ELR (cell line): ENCODE measurements at regions not wholly inside any gene's neighbourhood (a gene's known extent, or its start where the extent isn't known, plus 50 kb on each side); places are given as distances from the start of the nearest gene placed in this dataset.
"Not testable (repeated sequence)": the region's sequence is repeated elsewhere in the genome, so short reads cannot be mapped to it uniquely, and the experiment has no call there.

Source experiments
- DNase-seq: peaks from one replicate; pipeline ENCODE4 v3.0.0-alpha.2; 2015; ENCODE audit warnings: low read depth

DNA sequence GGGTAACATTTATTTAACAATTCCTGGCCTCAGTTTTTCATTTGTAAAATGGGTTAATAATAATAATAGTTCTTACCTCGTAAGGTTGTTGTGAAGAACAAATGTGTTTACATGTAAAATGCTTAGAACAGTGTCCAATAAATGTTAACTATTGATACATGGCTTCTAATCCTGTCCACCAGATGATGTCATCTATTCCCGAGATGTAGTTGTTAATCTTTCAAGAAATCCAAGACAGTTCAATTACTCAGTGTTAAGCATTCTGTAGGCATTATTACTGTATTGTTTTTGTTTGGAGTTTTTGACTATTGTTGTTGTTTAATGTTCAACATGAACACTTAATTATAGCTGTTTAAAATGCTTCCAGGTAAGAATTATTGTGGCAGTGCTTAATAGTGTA lies 131.0 kb upstream of the FNDC3A start:
- DNase-seq = no peak

DNA sequence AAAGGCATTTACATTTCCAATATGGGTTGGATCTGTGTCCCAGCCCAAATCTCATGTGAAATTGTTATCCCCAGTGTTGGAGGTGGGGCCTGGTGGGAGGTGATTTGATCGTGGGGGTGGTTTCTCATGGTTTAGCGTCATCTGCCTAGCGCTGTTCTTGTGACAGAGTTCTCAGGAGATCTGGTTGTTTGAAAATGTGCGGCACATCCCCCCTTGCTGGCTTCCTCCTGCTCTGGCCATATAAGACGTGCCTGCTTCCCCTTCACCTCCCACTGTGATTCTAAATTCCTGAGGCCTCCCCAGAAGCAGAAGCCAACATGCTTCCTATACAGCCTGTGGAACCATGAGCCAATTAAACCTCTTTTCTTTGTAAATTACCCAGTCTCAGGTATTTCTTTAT lies 126.2 kb upstream of the FNDC3A start:
- no peak for DNase-seq

DNA sequence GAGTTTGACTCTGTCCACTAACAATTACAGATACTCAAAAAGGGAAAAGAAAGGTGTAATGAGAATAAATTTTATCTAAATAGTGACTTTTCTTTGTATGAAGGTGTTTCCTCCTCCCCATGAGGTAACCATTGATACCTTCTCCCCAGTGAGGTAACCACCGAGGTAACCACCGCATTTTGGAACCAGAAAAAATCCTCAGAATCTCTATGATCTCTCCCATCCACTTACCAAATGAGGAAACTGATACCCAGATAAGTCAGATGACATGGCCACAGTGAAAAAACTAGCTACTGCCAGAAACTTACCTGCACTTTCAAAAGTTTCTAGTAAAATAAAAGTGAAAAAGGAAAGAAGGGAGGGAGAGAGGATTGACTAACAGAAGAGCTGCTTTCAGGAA lies 124.0 kb upstream of the FNDC3A start:
- DNase-seq = no peak

DNA sequence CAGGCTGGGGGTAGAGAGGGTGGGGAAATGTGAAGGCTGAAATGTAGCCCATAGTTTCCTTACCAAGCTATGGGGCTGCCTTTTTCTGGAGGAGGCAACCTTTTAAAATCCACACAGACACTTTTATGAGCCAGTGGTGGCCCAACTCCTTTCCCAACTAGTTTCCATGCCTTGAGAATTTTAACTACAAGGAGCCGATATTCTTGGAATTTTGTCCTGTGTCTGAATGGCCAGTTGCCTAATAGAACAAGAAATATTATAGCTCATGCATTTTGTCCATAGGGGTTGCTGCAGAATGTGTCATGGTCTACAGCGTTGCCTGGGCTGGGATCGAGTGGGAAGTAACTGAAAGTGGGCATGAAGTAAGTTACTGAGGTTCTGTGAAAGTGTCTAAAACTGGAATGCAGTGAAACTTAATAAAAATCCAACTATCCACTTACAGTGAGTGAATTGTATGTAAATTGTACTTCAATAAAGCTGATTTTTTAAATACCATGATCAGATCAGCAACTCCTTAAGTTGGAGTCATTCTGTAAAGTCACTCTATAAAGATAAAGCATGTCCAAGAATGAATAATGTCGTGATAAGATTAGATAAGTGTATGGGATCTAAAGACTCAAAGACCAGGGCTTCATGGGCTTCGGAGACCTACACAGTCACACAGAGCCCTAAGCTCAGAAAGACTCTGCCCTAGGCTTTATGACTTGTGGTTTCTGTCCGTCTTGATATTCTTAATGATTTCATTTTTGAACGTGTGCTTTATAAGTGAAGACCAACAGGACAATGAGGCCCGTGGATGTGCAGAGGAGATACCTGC lies 122.6 kb upstream of the FNDC3A start:
- DNase-seq = no peak

DNA sequence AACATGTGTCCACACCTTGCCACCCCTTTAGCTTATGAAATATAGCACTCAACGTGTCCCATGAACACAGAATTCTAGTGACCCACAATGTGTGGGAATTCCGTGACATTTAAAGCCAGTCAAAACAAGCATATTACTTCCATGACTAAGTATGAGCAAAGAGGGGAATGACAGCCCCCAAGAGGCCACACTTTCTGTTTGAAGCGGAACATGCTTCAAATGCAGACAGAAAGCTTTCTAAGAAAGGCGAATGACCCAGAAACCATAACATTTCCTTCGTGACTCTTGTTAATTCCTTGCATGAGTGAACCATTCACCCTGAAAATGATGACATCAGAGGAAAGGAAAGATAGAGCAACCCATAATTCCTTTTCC lies 122.0 kb upstream of the FNDC3A start:
- DNase-seq = peak; percentile 16

DNA sequence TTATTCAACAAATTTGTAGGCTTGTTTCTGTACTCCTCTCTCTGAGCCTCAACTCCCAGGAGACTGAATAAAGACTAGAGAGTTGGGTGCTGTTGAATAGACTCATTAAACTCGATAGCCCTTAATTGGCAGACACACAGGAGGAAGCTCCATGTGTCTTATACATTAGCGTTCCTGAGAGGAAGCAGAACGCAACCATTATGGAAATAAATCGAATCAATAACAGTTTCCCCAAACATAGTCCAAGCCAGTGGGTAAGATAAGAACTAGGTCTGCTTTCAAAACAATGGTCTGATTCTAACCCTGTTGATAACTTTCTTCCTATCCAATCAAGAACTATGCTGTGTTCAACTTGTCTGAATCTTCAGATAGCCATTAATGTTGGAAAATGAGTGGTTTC lies 118.1 kb upstream of the FNDC3A start:
- DNase-seq = no peak

DNA sequence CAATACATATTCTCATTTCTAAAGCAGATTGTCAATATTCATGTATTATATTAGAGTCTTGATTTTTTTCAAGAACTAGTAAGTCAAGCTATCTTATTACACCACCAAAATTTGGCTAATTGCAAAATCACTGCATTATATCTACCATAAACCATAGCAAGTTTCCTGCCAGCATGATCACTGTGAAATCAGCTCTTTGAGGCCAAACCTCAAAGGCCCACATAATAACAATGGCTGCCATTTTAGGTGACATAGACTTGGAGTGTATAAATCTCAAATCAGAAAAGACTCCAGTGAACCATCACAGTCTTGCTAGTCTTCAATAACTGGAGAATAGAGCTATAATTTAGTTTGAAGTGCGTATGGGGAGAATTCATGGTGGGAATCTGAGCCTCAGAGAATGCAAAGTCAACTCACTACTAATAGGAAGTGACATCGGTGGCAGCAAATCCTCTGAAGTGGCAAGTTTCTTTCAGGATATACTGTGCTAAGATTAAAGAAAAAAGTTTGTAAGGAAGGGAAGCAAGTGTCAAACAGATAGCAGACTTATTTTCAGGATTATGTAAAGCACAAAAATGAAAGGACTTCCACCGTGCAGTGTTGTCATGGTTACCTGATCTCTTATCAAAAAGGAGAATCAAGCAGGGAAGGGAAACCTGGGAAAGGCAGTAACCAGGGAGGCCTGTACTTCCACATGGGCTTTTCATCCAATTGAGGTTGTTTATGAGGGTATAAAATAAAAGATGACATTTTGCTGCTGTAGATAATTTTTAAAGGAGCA lies 117.4 kb upstream of the FNDC3A start:
- no peak for DNase-seq

DNA sequence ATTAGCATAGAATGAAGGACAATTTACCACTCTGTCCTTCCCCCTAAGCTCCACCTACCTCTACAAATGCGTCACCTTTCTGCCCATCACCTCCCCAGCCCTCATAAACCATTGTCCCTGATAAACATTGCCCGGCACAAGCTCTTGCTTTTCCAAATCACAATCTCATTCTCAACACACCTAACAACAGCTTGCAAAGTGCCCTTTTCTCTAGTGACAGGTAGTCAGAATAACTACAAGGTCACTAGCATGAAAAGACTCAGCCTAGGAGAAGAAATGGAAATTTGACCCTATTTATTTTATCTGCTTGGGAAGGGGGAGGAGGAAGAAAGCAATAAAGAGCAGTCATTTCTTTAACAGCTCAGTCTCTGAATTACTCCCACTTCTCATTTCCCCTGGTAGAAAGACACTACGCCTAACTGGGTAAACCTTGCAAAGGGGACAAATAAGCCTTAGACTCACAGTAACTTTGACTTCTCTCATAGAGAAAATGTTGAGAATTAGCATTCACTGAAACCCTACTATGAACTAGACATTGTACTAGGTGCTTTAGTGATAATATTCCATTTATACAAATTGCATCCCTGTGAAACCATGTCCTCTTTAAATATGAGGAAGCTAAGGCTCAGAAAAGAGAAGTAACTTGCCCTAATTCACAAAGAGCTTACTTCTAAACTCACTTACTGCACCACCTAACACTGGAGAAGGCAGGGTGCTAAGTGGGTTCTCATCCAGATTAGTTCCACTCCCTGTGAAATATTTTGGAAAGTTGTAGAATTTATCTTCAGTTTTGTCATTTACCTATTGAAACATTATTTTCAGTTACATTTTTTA lies 116.2 kb upstream of the FNDC3A start:
- DNase-seq = no peak

DNA sequence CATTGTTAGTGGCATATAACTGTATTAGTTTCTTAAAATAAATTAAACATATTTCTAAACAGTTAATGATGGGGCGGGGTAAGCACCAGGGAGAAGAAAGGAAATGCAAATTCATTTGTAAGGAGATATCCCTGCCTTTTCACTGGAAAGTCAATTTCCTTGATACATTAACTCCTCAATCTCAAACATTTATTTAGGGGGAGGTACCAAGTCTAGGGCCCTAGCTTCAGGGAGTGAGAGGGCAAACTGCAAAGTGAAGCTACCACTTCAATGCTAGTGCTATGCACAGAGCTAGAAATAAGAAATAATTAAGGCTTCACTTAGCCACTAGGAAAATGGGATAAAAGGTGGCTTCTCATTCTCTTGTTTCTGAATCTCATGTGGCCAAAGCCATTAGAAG lies 115.3 kb upstream of the FNDC3A start:
- DNase-seq = no peak

DNA sequence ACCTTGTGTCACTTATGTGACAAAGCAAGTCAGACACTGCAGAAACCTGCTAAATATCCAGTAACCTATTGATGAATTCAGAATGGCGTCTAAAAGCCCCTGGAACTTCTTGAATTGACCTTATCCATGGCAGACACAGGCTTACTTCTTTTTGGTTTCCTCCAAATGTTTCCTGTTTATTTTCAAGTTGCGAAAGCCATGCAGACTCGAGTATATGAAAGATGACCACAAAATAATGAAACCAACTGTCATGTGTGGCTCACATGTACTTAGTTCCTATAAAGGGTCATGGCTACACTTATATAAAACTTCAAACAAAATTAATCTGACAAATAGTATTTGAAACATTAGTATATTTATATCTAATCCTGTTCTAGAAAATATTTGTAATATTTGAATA lies 113.1 kb upstream of the FNDC3A start:
- DNase-seq = no peak

DNA sequence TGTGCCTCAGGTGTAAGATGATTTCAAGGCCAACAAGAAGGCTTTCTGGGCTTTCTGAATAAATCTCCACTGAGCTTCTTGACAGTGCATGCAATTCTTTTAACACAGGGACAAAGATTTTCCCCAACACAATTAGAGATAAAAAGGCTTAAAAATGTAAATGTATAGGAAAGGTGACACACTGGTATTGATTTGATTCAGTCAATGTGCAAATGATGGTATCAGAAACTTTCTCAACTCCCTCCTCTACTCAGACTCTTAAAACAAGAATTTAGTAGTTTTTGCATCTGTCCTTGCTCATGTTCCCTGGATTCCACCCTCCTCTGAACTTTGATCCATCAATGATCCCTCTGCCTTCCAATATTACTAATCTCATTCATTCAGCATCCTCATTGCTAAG lies 111.6 kb upstream of the FNDC3A start:
- DNase-seq = no peak

DNA sequence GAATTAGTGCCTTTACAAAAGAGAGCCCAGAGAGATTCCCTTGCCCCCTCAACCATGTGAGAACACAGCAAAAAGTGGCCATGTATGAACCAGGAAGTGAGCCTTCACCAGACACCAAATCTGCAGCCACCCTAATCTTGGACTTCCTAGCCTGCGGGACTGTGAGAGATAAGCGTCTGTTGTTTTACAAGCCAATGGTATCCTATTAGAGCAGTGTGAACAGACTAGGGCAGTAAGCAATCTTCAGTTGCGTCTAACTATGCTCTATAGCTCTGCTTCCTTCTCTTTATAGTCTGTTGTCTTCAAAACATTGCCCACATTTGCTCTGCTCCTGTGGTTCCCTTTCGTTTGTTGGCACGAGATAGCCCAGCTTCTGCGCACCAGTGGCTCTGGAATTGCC lies 109.5 kb upstream of the FNDC3A start:
- no peak for DNase-seq

DNA sequence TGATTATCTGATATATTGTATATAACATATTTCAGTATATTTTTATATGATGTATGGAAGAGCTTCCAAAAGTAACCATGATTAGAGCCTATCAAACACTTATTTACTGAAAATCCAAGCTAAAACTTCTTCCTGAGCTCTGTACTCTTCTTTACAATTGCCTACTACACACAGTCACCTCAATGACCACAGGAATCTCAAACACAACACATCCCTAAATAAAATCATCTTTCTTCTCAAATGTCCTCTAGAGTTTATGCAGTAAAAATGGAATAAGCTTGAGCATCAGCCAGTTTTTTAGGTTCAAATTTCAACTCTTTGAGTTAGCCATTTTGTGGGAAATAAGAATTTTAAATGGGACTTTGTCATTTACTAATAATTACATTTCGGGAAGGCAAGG lies 102.6 kb upstream of the FNDC3A start:
- peak; percentile 14 for DNase-seq

DNA sequence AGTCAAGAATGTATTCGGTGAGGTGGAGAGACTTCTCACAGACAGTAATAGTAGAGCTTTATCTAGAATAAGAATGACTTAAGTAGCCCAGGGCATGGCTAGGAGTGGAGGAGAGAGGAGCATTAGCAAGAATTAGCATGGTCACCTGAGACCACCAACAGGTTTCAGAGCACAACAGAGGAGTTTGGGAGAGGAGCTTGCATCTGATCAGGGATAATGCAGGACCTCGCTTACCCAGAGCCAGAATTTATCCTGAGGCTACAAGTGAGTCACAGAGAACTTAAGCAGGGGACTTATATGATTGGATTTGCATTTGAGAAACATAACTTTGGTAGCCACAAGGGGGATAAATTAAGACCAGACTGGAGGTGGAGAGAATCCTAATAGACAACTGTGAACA lies 102.1 kb upstream of the FNDC3A start:
- peak; percentile 92 for DNase-seq

DNA sequence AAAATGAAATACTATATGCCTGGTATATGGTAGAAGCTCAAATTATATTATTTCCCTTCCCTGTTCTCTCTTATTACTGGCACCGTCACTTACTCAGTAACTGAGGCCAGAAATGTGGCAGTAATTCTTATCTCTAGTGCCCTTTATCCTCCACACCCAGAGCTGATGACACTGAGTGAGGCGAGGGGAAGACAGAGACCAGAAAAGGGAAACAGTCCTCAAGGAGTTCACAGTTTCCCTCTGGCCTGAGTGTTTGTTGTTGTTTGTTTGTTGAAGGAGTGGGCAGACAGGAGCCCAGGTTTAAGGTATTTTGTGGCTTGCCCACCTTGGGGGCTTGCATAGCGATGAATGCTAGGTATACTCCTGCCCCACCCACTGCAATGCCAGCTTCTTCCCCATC lies 101.5 kb upstream of the FNDC3A start:
- DNase-seq = no peak

DNA sequence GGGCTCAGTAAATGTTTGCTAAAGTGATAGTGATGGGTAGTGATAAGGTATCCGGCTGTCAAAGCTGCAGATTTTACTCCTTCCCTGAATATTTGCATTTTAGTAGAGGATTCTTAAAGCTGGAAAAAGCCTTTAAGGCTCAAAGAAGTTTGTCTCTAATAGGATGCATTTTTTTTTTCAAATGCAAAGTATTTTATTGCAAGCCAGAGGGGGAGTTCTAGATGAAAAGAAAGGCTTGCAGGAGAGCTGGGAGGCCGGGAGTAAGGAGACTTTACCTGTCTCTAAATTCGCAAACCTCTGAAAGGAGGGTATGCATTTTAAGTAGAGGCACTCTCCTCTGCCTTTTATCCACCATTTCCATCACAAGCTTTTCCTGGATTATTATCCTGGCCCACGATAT lies 100.7 kb upstream of the FNDC3A start:
- DNase-seq = no peak

DNA sequence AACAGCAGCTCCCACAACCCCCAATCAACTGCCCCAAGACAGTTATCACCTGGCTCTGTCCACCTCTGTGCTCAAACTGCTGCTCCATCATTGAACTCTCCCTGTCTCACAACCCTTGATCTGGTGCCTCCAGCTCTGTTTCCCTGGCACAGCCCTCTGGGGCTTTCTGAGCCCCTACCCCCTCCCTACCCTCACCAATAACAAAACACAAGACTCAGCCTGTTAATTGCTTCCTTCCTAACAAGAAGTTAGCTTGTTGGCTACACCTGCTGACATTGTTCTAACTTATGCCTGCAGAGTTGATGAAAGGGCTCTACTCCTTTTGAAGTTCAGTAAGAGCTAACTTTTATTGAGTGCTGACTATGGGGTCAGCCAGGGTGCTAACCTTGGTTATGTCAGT lies 99.4 kb upstream of the FNDC3A start:
- DNase-seq = no peak

DNA sequence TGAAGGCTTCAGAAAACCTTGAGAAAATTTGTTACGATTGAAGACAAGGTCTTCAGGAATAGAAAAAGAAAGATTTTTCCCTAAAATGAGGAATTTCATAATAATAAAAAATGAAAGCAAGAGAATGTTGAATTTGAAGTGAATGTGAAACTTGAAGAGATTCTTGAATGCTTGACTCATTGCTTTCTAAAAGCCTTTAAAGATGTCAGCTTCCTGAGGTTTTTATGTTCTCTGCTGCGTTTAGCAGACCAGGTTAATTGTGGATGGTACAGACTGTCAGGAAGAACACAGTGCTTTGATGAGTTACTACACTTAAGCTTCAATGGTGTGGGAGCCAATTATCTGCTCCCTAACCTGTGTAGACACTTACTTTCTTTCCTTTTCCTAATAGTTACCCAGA lies 96.3 kb upstream of the FNDC3A start:
- peak; percentile 23 for DNase-seq

DNA sequence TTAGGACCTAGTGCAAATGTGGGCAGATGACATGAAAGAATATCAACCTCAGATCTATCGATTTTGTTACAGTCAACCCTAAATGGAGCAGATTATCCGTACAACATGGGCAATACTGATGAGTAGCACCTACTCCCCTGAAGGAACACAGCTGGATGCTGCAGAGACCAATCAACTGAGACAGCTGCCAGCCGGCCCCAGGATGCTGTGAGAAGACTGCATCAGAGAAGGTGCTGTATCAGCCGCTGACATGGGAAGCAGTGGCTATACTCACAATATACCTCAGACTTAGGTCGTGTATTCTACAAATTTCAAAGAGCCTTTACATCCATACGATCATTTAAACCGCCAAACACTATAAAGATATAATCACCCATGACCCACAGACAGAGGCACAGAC lies 95.9 kb upstream of the FNDC3A start:
- no peak for DNase-seq

DNA sequence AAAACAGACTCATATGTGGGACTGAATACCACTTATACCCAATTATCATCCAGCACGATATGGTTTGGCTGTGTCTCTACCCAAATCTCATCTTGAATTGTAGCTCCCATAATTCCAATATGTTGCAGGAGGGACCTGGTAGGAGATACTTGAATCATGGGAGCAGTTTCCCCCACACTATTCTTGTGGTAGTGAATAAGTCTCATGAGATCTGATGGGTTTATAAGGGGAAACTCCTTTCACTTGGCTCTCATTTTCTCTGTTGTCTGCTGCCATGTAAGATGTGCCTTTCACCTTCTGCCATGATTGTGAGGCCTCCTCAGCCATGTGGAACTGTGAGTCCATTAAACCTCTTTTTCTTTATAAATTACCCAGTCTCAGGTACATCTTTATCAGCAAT lies 91.9 kb upstream of the FNDC3A start:
- DNase-seq = not testable (repeated sequence)

DNA sequence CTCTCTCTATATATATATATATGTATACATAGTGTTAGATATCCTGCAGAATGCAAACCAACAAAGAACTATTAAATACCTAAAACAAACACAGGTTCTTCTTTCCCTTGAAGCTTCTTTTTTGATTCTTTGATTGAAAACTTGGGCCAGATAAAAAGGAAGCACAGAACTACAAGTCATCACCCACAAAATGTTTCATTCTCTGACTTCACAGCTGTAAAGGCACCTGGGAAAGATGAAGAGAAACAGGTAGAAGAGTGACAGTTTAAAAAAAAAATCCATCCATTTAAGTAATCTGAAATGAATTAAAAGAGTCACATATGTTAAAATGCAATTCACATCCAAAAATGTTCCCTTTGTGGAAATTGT lies 90.7 kb upstream of the FNDC3A start:
- no peak for DNase-seq

DNA sequence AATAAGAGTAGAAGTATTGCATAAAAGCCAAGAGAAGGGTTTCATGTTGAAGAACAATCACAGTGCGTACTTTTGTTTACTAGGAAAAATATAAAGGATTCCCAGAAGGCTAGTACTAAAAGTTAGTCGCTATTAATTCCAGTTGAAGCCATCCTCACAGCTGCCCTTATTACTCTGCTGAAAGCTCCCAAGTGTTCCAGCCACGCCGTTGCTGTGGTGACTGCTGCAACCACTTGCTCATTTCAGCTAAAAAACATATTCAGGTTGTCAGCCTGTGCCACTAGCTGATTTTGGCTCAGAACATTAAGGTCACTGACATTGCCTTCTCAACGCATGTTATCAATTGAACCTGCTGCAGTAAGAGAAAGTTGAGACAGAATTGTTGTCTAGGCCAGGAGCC lies 87.1 kb upstream of the FNDC3A start:
- DNase-seq = no peak

DNA sequence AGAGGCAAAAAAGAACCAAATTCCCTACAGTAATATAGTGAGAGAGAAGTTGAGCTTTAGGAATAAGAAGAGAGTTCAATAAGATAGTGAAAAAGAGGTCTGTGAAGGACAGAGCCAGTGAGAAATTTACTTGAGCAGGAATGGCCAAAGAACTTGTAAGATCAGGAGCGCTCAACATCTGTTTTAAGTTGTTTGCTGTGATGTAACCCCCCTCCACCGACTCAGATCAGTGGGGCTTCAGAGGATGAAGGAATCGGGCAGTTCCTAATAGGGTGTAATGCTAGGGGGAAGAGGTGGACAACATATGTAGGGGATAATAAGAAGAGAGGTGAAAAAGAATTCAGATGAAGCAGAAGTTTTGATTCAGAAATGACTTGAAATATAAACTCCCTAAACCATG lies 85.3 kb upstream of the FNDC3A start:
- DNase-seq = no peak
